ENCODE measurements at regions not wholly inside any gene's neighbourhood (a gene's known extent, or its start where the extent isn't known, plus 50 kb on each side); places are given as distances from the start of the nearest gene placed in this dataset.
"Not testable (repeated sequence)": the region's sequence is repeated elsewhere in the genome, so short reads cannot be mapped to it uniquely, and the experiment has no call there.

DNA sequence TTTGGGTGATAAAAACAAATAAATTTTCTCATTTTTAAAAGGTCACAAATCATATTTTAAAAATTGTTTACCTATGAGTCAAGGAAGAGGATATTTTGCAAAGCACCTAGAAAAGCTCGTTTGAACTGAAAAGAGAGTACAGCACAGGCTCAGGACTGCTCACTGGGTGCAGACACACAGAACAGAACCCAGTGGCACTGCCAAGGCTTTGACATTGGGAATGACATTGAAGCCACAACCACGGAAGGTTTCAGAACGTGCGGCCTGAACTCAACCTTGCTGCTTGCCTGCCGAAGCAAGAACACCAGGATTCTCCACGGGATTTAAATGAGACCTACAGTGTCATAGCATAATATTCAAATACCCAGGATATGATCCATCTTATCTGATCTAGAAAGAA lies 597.1 kb upstream of the B3GAT1 start:
- DNase-seq, result no peak

DNA sequence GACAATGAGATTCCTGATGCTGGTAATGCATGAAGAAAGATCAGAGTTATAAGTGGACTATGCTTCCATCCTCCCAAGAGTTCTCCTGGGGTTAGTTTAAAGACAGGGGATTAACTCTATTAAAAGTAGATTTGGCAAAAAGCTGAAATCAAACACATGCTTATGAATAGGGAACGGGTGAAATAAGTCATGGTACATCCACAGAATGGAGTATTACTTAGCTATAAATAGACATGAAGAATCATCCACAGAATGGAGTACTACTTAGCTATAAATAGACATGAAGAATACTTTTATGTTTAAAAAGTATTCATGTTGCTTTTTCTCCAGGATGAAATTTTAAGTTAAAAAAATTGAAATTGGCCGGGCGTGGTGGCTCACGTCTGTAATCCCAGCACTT lies 596.4 kb upstream of the B3GAT1 start:
- DNase-seq, result no peak

DNA sequence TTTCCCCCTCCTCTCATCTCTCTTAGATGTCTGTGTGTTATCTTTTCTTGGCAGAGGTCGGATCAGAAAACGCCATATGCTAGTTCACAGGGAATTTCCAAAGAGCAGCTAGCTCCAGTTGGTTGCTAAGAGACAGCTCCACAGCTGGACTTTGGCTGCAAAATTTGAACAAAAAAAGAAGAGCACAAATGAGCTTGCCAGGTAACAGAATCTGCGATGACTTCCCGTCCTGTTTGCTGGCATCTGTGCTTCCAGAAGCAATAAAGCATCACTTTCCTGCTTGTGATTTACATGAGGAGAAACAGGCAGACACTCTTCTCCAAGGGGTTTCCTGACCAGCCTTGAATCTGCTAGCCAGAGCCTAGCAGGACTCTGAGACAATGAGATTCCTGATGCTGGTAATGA lies 596.0 kb upstream of the B3GAT1 start:
- DNase-seq, result peak; percentile 53

DNA sequence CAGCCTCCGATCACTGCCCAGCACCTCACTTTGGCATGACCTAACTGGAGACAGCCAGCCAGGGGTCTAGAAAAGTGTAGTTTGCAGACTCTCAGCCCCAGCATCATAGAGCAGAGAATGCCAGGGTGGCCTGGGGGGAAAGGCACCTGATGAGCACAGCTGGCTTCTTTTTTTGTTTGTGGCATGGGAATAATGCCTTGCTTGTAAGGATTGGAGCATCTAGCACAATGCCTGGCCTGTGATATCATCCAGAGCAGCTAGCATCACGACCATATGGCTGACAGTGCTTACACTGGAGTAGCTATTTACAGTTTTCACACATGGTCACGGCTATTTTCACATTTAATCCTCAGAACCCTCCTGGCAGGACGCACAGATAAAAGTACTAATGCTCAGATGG lies 594.8 kb upstream of the B3GAT1 start:
- no peak for DNase-seq

DNA sequence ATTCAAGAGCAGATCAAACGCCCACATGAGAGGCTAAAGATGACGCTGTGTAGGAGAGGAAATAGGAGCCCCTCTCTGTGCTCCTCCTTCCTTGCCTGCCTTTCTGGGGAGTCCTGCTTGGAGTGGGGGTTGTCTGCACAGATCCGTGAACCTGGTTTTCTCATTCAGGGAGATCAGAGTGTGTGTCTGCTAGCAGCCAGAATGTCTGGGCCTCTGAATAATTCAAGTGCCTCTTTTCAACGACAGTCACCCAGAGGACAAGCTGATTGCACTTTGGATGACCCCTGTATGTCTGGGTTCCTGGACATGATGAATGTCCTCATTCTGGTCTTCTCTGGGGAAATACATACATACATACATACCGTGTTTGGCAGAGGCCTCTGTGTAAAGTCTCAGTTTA lies 592.5 kb upstream of the B3GAT1 start:
- peak; percentile 25 for DNase-seq

DNA sequence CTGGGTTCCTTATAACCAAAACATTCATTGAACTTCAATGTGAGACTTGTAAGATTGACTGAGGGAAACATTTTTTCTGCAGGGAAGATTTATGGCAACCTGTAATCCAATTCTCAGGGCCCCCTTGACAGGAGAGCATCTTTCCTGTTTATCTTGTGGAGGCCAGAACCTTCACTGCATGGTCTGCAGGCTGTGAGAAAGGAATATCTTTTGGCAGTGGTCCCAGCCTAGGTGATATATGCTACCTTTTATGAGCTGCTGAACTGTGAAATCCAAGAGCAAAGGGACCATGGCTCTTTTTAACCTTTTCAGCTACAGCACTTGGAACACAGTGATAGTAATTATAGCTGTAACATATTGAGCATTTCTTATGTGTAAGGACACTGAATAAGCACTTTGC lies 590.2 kb upstream of the B3GAT1 start:
- DNase-seq, result no peak

DNA sequence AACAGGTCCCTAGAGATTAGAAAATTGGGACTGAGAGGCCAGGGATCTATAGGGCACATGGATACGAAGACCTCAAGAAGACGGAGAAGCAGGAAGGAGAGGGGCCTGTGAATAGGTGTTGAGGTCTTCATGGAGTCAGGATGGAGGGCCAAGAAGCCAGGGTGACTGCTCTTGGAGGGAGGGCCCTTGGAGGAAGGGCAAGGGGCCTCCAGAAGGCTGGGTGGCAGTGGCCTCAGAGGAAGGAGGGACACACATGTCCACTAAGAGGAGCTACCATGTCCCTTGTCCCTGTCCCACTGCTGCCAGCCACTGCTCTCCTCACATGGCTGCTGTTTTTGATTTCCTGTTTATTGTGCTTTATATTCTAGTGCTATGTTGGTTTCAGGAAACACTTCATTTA lies 589.5 kb upstream of the B3GAT1 start:
- DNase-seq, result no peak

DNA sequence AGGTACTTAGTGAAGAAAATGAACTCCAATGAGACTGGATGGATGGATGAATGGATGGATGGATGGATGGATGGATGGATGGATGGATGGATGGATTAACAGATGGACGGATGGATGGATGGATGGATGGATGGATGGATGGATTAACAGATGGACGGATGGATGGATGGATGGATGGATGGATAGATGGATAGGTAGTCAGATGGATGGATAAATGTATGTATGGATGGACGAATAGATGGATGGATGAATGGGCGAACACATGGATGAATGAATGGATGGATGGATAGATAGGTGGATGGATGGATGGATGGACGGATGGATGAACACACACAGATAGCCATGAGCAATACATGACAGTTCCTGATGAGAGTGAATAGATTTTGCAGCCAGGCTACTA lies 589.0 kb upstream of the B3GAT1 start:
- not testable (repeated sequence) for DNase-seq

DNA sequence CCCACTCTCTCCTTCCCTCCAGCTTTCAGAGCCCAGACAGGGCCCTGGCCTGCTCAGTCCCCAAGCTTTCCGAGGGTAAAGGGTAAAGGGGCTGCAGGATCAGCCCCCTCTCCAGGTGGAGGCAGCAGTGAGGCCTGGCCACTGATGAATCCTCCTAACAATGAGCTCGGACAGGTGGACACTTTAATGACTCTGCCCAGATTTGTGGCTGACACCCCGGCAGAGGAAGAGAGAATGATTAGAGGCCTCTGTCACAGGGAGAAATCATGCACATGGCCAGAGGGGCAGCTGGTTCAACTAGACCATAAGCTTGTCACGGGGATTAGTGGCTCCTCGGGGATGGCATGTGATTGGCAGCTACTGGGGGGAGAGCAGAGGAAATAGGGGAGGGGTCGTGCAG lies 587.5 kb upstream of the B3GAT1 start:
- no peak for DNase-seq

DNA sequence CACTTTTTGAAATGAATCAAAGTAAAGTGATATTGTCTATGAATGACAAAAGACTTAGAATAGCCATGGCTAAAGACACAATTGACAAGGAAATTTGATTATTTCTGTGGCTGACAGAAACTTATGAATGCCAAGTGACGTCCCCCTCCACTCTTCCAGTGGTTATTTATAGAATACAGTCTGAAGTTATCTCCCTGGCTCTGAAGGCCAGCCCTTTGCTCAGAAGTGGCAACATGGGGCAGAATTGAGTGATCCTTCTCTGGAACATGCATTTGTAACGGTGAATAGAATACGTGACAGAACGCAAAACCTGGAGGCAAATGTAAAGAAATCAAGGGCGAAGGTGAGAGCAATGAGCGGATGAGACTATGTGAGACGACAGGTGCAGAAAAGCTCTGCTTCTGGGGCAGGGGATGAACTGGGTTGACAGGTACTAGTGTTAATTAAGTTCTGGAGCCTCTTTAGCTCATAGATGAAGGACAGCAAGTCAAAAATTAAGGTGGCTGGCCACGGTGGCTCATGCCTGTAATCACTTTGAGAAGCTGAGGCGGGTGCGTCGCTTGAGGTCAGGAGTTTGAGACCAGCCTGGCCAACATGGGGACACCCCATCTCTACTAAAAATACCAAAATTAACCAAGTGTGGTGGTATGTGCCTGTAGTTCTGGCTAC lies 585.7 kb upstream of the B3GAT1 start:
- DNase-seq, result no peak

DNA sequence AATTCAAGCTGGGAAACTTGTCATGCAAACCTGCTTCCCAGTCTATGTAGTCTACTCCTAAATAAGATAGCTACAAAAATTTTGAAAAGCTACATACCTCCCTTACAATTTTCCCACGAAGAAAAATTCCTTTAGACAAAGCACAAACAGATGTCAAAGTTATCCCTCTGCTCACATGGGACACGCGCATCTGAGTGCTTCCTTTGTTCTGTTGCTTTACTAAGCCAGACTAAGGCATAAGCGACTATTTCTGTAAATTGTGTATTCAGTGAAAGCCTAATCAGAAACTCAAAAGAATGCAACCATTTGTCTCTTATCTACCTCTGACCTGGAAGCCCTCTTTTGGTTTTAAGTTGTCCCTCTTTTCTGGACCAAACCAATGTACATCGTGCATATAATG lies 583.7 kb upstream of the B3GAT1 start:
- DNase-seq, result no peak

DNA sequence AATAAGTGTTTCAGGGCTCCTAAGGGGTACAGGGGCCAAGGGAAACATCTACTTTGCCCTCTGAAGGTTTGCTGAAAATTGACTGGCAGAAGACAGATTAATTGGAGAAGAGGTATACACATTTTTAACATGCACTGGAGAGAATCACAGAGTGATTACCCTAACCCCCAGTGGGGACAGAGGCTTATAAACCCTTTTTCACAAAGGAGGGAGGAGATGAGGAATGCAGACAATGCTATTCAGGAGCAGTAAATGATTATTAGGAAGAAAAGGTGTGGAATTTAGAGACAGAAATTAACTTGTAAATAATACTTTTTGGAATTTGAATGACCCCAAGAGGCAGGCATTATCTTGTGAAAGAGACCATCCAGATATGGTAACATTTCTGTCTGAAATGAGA lies 582.4 kb upstream of the B3GAT1 start:
- DNase-seq, result no peak

DNA sequence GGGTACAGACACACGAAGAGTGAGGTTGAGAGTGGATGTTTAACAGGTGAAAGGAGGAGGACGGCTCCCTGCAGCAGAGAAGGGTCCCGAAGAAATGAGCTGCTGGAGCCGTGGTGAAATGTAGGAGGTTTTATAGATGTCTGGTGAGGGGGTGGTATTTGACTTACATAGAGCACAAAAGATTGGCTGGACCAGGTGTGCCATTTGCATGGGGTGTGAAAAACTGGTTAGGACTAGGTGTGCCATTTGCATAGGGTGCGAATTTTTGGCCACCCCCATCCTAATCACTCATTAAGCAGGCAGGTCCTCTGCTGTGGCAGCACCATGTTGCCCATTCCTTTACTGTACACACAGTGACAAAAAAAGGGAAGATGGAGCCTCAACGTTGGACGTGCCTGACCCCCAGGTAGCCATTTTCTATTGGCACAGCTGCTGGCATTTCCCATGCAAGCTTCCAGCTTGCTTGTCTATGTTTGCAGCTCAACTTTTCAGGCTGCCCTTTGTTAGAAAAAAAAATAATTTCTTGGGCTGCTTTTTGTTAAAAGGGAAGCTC lies 581.7 kb upstream of the B3GAT1 start:
- DNase-seq, result no peak

DNA sequence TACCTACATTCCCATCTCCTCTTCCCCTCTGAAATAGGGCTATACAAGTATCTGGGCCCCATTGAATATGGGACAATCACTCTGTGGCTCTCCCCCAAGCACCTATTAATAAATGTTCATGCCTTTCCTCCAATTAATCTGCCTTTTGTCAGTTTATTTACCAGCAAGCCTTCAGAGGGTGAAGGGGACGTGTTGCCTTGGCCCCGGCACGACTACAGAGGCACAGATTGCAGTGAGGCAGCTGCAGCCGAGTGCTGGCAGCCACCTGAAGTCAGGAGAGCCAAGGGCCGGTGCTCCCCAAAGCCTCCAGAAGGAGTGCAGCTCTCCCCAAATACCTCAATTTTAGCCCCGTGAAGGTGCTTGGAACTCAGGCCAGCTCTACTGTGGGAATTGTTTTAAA lies 580.9 kb upstream of the B3GAT1 start:
- DNase-seq, result no peak

DNA sequence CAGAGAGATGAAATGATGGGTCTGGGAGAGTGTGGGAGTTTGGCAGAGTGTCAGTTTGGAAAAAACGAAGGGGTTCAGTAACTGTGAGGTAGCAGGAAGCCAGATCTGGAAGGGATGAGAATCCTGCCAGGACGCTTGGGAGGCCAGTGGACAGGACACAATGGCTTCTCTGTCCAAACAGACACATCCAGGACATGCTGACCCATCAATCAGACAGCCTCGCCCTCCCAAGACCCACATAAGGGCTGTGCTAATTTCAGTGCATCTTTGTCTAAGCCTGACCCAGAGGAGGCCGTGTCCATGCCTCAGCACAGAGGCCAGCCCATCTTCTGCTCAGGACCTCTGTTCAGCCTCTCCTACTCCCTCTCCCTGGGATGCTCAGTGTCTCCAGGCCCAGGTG lies 576.5 kb upstream of the B3GAT1 start:
- DNase-seq, result no peak

DNA sequence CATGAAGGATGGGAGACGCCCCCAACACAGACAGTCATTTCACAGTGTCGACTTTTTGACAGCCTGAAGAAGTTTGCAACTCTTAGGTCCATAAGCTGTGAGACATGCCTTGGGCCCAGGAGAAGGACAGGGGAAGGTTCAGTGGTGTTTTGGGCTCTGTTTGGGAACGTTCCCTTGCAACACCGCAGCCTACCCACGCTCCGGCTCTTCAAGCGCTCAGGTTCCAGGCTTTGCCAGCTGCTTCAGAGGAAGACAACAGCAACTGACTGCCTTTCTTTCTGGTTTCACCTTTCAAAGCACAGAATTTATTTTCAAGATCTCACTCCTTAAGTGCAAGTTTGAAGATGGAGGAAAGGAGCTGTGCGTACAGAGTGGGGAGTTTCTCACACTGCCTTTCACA lies 575.8 kb upstream of the B3GAT1 start:
- DNase-seq, result no peak

DNA sequence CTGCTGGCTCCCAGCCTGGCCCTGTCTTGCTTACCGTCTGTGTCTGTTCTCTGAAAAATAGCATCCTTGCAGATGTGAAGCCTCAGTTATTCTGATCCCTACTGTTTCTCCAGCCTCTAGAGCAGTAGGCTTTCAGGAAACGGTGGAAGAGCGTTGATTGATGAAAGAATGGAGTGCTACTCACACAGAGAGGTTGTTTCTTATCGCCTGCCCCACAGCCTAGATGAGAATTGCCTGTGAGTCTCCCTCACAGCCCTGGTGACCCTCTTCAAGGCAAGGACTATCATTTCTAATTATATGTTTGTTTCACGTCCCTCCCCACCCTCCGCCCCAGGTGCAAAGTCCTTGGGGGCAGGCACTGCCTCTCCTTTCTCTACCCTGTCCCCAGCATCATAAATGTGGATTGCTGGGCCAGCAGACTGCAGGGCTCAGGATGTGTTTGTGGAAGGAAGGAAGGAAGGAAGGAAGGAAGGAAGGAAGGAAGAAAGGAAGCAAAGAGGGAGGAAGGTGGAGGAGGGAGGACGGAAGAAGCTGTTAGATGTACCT lies 575.3 kb upstream of the B3GAT1 start:
- DNase-seq, result no peak

DNA sequence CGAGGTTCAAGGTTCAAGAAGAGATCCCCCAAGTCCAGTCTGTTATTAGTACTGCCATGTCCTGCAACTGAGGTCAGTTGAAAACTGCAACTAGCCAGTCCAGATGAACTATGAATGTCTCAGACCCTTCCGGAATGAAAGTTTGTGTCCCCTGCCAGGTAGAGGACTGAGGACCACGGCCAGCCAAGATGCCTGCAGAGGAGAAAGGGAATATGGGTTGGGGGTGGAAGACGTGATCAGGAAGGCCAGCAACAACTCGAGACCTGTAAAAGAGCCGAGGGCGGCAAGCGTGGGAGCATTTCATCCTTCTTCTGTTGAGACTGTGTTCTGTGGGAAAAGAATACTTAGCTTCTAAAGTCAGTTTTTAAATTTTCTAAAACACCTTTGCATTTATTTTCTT lies 572.4 kb upstream of the B3GAT1 start:
- no peak for DNase-seq

DNA sequence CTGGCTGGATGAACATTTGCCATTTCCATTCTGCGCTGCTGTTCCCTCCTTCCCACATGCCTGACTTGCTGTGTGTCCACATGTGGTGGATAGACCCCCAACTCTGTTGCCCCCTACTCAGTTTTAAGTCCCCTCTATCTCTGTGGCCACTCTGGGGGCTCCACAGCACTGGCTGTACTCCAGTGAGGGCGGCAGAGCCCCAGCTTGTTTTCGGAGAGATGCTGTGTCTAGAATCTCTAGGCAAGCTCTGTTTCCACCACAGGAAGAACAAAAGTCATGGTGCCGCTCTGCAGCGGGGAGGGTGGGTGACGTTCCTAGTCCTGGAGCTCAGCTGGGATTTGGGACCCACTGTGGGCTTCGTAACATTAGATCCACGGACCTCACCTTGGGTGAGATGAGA lies 570.4 kb upstream of the B3GAT1 start:
- DNase-seq, result not testable (repeated sequence)

DNA sequence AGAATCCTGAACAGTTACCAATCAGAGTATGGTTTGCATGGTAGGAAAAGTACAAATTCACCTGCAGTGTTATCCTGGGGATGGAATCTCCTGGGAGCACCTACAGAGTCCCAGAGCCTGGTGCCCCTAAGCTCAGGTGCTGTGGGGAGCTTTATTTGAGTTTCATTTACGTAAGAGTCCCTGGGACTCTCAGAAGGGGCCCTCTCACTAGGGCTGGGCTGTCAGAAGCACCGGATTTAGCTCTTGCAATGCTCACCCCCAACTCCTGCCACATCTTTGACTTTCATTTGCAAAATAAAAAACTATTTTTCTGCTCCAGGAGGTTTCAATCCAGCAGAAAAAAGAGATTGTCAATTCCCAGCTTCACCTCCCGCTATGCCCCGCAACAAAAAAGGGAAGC lies 569.8 kb upstream of the B3GAT1 start:
- DNase-seq, result no peak

DNA sequence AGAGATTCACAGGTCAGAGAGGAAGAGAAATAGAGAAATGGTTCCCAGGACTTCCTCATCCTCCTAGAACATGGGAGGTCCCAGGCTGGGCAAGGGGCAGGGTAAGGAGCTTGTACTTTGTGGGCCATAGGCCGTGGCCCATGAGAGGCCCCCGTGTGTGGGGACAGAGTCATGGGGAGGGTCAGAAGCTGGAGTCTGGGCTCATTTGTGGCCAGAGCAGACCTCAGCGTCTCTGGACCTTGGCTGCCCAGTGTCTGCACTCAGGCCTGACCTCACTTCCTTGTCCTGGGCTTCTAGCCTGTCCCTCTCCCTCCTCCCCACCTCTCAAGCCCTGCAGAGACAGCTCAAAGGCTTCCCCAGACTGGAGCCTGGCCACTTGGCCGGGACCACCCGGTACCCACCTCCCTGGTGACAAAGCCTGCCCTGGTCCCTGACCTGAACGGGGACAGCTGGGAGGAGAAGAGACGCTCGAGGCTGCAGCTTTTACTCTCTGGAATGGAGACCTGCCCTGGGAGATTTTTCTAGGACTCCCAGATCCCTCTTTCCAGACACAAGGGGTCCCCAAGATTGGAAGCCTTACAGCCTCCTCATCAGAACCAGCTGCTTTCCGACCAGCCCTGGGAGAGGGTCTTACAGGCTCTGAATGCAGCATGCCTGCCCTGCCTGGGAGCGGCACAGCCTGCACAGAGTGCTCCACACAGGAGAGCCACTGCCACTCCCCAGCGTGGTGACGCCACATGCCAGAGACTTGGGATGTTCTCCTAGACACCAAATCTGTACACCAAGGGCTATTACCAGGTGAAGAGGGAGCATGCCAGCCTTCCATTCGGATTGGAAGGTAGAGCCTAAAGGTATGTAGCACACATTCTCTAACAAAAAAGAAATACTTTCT lies 569.0 kb upstream of the B3GAT1 start:
- DNase-seq, result no peak

DNA sequence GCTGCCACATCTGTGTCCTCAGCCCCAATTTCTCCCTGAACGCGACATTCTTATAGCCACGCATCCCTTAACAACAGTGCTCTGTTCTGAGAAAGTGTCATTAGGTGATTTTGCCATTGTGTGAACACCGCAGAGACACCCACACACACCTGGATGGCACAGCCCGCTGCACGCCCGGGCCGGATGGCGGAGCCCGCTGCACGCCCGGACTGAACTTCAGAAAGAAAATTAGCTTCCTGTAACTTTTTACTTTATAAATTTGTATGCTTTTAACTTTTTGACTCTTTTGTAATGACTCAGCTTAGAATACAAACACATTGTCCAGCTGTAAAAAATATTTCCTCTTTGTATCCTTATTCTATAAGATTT lies 567.0 kb upstream of the B3GAT1 start:
- not testable (repeated sequence) for DNase-seq

DNA sequence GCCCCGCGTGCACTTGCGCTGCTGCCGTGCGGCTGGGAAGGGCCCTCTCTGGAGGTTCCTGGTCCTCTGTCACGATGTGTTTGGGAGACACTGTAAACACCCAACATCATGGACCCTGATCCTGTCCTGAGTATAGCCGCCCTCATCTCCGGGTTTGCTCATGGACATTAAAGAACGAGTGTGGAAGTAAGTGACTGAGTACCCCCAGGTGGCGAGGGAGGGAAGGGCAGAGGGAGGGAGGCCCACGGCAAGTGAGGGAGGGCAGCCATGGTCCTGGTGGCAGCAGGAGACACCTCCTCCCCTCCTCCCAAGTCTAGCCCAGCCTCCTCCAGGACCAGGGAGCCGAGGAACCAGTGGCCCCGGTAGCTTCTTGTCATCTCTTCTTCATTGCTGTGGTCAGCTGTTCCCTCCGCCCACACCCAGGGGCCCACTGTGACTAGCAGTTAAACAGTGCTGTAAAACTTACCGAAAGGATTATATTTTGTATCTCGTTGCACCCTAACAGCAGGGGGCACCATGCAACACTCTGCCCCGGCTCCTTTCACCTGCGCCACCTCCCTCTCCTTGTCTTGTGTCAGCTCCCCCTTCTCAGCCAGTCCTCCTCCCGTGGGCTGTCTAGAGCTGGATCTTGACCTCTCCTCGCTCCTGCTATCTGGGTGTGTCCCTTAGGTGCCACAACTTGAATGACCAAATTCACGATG lies 566.5 kb upstream of the B3GAT1 start:
- no peak for DNase-seq
